ENCODE measurements at regions not wholly inside any gene's neighbourhood (a gene's known extent, or its start where the extent isn't known, plus 50 kb on each side); places are given as distances from the start of the nearest gene placed in this dataset.

- TF ChIP-seq, protein P1, sequence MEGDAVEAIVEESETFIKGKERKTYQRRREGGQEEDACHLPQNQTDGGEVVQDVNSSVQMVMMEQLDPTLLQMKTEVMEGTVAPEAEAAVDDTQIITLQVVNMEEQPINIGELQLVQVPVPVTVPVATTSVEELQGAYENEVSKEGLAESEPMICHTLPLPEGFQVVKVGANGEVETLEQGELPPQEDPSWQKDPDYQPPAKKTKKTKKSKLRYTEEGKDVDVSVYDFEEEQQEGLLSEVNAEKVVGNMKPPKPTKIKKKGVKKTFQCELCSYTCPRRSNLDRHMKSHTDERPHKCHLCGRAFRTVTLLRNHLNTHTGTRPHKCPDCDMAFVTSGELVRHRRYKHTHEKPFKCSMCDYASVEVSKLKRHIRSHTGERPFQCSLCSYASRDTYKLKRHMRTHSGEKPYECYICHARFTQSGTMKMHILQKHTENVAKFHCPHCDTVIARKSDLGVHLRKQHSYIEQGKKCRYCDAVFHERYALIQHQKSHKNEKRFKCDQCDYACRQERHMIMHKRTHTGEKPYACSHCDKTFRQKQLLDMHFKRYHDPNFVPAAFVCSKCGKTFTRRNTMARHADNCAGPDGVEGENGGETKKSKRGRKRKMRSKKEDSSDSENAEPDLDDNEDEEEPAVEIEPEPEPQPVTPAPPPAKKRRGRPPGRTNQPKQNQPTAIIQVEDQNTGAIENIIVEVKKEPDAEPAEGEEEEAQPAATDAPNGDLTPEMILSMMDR (IDR thresholded peaks at IDR 0.05; ENCODE audit: insufficient read depth, low read depth, low read length, missing control alignments): no peak
- H3K4me3 ChIP-seq (ENCODE audit: low read depth, low read length): no peak overlapping the region
- no peak for DNase-seq (ENCODE audit: low read depth)
Observed at GRCh38 chr12:5294274-5295070, 137.4 kb upstream of the NTF3 start.

GRCh38 chr12:5295151-5295550 is 136.8 kb upstream of the NTF3 start:
- no peak overlapping the region for H3K4me3 ChIP-seq (ENCODE audit: low read depth, low read length)
- TF ChIP-seq, protein P1 (IDR thresholded peaks at IDR 0.05; ENCODE audit: insufficient read depth, low read depth, low read length, missing control alignments): no peak
- no peak for DNase-seq (ENCODE audit: low read depth)

- TF ChIP-seq, protein P1 (IDR thresholded peaks at IDR 0.05; ENCODE audit: insufficient read depth, low read depth, low read length, missing control alignments): no peak
- no peak overlapping the region for H3K4me3 ChIP-seq (ENCODE audit: low read depth, low read length)
- DNase-seq (ENCODE audit: low read depth): no peak
Observed at GRCh38 chr12:5295996-5296395, 135.9 kb upstream of the NTF3 start.

DNA sequence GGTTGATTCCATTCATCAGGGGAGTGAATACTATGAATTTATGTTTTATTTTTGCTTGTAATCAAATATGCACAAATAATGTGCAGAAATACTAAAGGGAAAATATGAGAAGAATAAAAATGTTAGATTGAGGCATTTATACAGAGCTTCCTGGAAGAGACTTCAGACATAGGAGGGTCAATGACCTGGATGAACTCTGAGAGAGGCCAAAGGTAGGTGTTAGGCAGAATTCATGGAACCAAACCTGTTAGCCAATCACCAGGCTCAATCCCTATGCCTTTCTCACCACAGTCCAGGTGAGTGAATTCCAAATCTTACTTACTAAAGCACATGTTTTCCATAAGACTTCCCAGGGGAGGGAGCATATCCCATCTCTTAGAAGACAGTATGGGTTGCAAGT is 130.4 kb upstream of the NTF3 start:
- H3K4me3 ChIP-seq (ENCODE audit: low read depth, low read length): no peak overlapping the region
- TF ChIP-seq, protein P1 (IDR thresholded peaks at IDR 0.05; ENCODE audit: insufficient read depth, low read depth, low read length, missing control alignments): no peak
- DNase-seq (ENCODE audit: low read depth): no peak

GRCh38 chr12:5305425-5305824 is 126.5 kb upstream of the NTF3 start:
- DNase-seq (ENCODE audit: low read depth): no peak
- TF ChIP-seq, protein P1 (IDR thresholded peaks at IDR 0.05; ENCODE audit: insufficient read depth, low read depth, low read length, missing control alignments): no peak
- H3K4me3 ChIP-seq (ENCODE audit: low read depth, low read length): no peak overlapping the region

DNA sequence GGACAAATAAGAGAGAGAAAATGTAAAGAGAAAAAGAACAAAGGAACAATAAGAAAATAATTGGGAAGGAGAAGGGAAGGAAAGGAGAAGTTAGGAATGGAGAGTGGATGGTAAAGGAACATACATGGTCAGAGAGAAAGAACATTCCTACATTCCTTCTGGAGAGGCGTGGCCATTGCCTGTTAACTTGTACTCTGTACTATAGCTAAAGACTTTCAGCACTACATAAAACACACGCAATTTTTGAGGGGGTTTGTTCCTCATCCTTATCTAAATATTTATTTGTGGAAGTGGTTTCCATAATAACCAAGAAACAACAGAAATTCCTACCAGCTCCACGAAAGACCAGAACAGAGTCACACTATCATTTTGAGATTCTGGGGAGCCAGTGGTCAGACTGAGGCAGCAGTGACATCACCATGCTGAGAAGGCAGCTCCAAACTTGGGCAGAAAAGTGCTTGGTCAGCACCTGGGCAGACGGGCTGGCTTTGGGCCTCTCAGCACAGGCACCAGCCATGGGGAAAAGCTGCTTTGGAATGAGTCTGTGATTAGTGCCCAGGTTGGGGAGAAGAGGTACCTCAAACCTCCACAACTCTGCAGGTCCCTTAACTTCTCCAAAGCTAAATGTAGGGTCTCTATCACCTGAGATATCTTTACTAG is 125.9 kb upstream of the NTF3 start:
- no peak for DNase-seq (ENCODE audit: low read depth)
- TF ChIP-seq, protein P1 (IDR thresholded peaks at IDR 0.05; ENCODE audit: insufficient read depth, low read depth, low read length, missing control alignments): no peak

More for the DNA sequence above, 125.9 kb upstream of the NTF3 start:
- H3K4me3 ChIP-seq (ENCODE audit: low read depth, low read length): no peak overlapping the region

All from GM12865 (cell line).